ENCODE measurements at regions not wholly inside any gene's neighbourhood (a gene's known extent, or its start where the extent isn't known, plus 50 kb on each side); places are given as distances from the start of the nearest gene placed in this dataset.
"Not testable (repeated sequence)": the region's sequence is repeated elsewhere in the genome, so short reads cannot be mapped to it uniquely, and the experiment has no call there.

GRCh38 chr11:4315292-4315691, 52.9 kb downstream of the OR52B4 start:
- DNase-seq (ENCODE audit: low spot score) = not testable (repeated sequence)

GRCh38 chr11:4277225-4277624, 91.0 kb downstream of the OR52B4 start:
- not testable (repeated sequence) for H3K4me1 ChIP-seq (ENCODE audit: control insufficient read depth in 2 of 2, insufficient read depth in 1 of 2, low read depth in 1 of 2, low read length in 2 of 2); H3K4ac ChIP-seq (ENCODE audit: low read length); H4K8ac ChIP-seq (ENCODE audit: low read depth, low read length); H2AK5ac ChIP-seq (ENCODE audit: low read depth, low read length); H2BK5ac ChIP-seq (ENCODE audit: low read length); DNase-seq (ENCODE audit: low spot score); H3K23ac ChIP-seq (ENCODE audit: low read depth, low read length, poor library complexity); H3K4me3 ChIP-seq (ENCODE audit: low read length in 2 of 2); H2BK15ac ChIP-seq (ENCODE audit: low read length); H3K27ac ChIP-seq (replicated peaks; ENCODE audit: low read length); H3K9me3 ChIP-seq (replicated peaks in 1 of 2; ENCODE audit: control insufficient read depth in 2 of 2, insufficient read depth in 1 of 2, low read depth in 1 of 2, low read length in 2 of 2); H3K9ac ChIP-seq (ENCODE audit: low read depth, low read length, poor library complexity); H3K14ac ChIP-seq (ENCODE audit: low read length); H3K27me3 ChIP-seq (ENCODE audit: control insufficient read depth in 3 of 3, insufficient read depth in 3 of 3, low read depth in 1 of 3, low read length in 3 of 3); H4K91ac ChIP-seq (ENCODE audit: low read depth, low read length, poor library complexity); H2AFZ ChIP-seq (ENCODE audit: low read length); H3K4me2 ChIP-seq (ENCODE audit: insufficient read depth, low read length, poor library complexity, severe bottlenecking); H2BK12ac ChIP-seq (ENCODE audit: low read length); H3K18ac ChIP-seq (ENCODE audit: low read length); H3K36me3 ChIP-seq (replicated peaks in 1 of 2; ENCODE audit: control insufficient read depth in 2 of 2, insufficient read depth in 2 of 2, low read length in 2 of 2); H3K79me1 ChIP-seq (ENCODE audit: low read depth, low read length); H2BK120ac ChIP-seq (ENCODE audit: low read depth, low read length)
- WGBS, 2 donors (ENCODE audit: extremely low coverage in 2 of 2, insufficient read length in 2 of 2, insufficient replicate concordance in 1 of 2) = no CpG with 5 or more reads among the region's 9 CpGs

More at GRCh38 chr11:4315292-4315691, 52.9 kb downstream of the OR52B4 start:
- not testable (repeated sequence) for H3K23ac ChIP-seq (ENCODE audit: low read depth, low read length, poor library complexity); H3K79me1 ChIP-seq (ENCODE audit: low read depth, low read length); H2AK5ac ChIP-seq (ENCODE audit: low read depth, low read length); H2BK12ac ChIP-seq (ENCODE audit: low read length); H3K9ac ChIP-seq (ENCODE audit: low read depth, low read length, poor library complexity); H3K4ac ChIP-seq (ENCODE audit: low read length); H3K4me3 ChIP-seq (ENCODE audit: low read length in 2 of 2); H3K27ac ChIP-seq (replicated peaks; ENCODE audit: low read length); H4K91ac ChIP-seq (ENCODE audit: low read depth, low read length, poor library complexity); H3K36me3 ChIP-seq (replicated peaks in 1 of 2; ENCODE audit: control insufficient read depth in 2 of 2, insufficient read depth in 2 of 2, low read length in 2 of 2); H2BK120ac ChIP-seq (ENCODE audit: low read depth, low read length); H2BK5ac ChIP-seq (ENCODE audit: low read length); H3K9me3 ChIP-seq (replicated peaks in 1 of 2; ENCODE audit: control insufficient read depth in 2 of 2, insufficient read depth in 1 of 2, low read depth in 1 of 2, low read length in 2 of 2); H3K4me2 ChIP-seq (ENCODE audit: insufficient read depth, low read length, poor library complexity, severe bottlenecking); H3K14ac ChIP-seq (ENCODE audit: low read length); H4K8ac ChIP-seq (ENCODE audit: low read depth, low read length); H2AFZ ChIP-seq (ENCODE audit: low read length); H3K27me3 ChIP-seq (ENCODE audit: control insufficient read depth in 3 of 3, insufficient read depth in 3 of 3, low read depth in 1 of 3, low read length in 3 of 3); H2BK15ac ChIP-seq (ENCODE audit: low read length); H3K4me1 ChIP-seq (ENCODE audit: control insufficient read depth in 2 of 2, insufficient read depth in 1 of 2, low read depth in 1 of 2, low read length in 2 of 2); H3K18ac ChIP-seq (ENCODE audit: low read length)
- no CpG with 5 or more reads among the region's 4 CpGs for WGBS, 2 donors (ENCODE audit: extremely low coverage in 2 of 2, insufficient read length in 2 of 2, insufficient replicate concordance in 1 of 2)

- H3K4me1 ChIP-seq (ENCODE audit: control insufficient read depth in 2 of 2, insufficient read depth in 1 of 2, low read depth in 1 of 2, low read length in 2 of 2); H2AFZ ChIP-seq (ENCODE audit: low read length); H4K8ac ChIP-seq (ENCODE audit: low read depth, low read length); H3K4me2 ChIP-seq (ENCODE audit: insufficient read depth, low read length, poor library complexity, severe bottlenecking); H3K36me3 ChIP-seq (replicated peaks in 1 of 2; ENCODE audit: control insufficient read depth in 2 of 2, insufficient read depth in 2 of 2, low read length in 2 of 2); H3K4me3 ChIP-seq (ENCODE audit: low read length in 2 of 2); H2BK120ac ChIP-seq (ENCODE audit: low read depth, low read length); H3K27me3 ChIP-seq (ENCODE audit: control insufficient read depth in 3 of 3, insufficient read depth in 3 of 3, low read depth in 1 of 3, low read length in 3 of 3); H3K27ac ChIP-seq (replicated peaks; ENCODE audit: low read length); H2BK5ac ChIP-seq (ENCODE audit: low read length); H2BK15ac ChIP-seq (ENCODE audit: low read length); H3K79me1 ChIP-seq (ENCODE audit: low read depth, low read length); H3K14ac ChIP-seq (ENCODE audit: low read length); H4K91ac ChIP-seq (ENCODE audit: low read depth, low read length, poor library complexity); DNase-seq (ENCODE audit: low spot score); H2BK12ac ChIP-seq (ENCODE audit: low read length); H3K9me3 ChIP-seq (replicated peaks in 1 of 2; ENCODE audit: control insufficient read depth in 2 of 2, insufficient read depth in 1 of 2, low read depth in 1 of 2, low read length in 2 of 2); H3K23ac ChIP-seq (ENCODE audit: low read depth, low read length, poor library complexity); H3K4ac ChIP-seq (ENCODE audit: low read length); H2AK5ac ChIP-seq (ENCODE audit: low read depth, low read length); H3K9ac ChIP-seq (ENCODE audit: low read depth, low read length, poor library complexity); H3K18ac ChIP-seq (ENCODE audit: low read length): not testable (repeated sequence)
- no CpG with 5 or more reads among the region's 3 CpGs for WGBS, 2 donors (ENCODE audit: extremely low coverage in 2 of 2, insufficient read length in 2 of 2, insufficient replicate concordance in 1 of 2)
Observed at GRCh38 chr11:4251085-4251484, 117.1 kb downstream of the OR52B4 start.

- not testable (repeated sequence) for H3K9ac ChIP-seq (ENCODE audit: low read depth, low read length, poor library complexity); H3K14ac ChIP-seq (ENCODE audit: low read length); H3K27ac ChIP-seq (replicated peaks; ENCODE audit: low read length); H2BK5ac ChIP-seq (ENCODE audit: low read length); H4K91ac ChIP-seq (ENCODE audit: low read depth, low read length, poor library complexity); H2AK5ac ChIP-seq (ENCODE audit: low read depth, low read length); H2AFZ ChIP-seq (ENCODE audit: low read length); DNase-seq (ENCODE audit: low spot score); H3K27me3 ChIP-seq (ENCODE audit: control insufficient read depth in 3 of 3, insufficient read depth in 3 of 3, low read depth in 1 of 3, low read length in 3 of 3); H3K79me1 ChIP-seq (ENCODE audit: low read depth, low read length); H2BK15ac ChIP-seq (ENCODE audit: low read length); H3K36me3 ChIP-seq (replicated peaks in 1 of 2; ENCODE audit: control insufficient read depth in 2 of 2, insufficient read depth in 2 of 2, low read length in 2 of 2); H2BK12ac ChIP-seq (ENCODE audit: low read length); H3K18ac ChIP-seq (ENCODE audit: low read length); H3K4me3 ChIP-seq (ENCODE audit: low read length in 2 of 2); H2BK120ac ChIP-seq (ENCODE audit: low read depth, low read length); H4K8ac ChIP-seq (ENCODE audit: low read depth, low read length); H3K23ac ChIP-seq (ENCODE audit: low read depth, low read length, poor library complexity); H3K9me3 ChIP-seq (replicated peaks in 1 of 2; ENCODE audit: control insufficient read depth in 2 of 2, insufficient read depth in 1 of 2, low read depth in 1 of 2, low read length in 2 of 2); H3K4me1 ChIP-seq (ENCODE audit: control insufficient read depth in 2 of 2, insufficient read depth in 1 of 2, low read depth in 1 of 2, low read length in 2 of 2); H3K4ac ChIP-seq (ENCODE audit: low read length); H3K4me2 ChIP-seq (ENCODE audit: insufficient read depth, low read length, poor library complexity, severe bottlenecking)
- WGBS, 2 donors (ENCODE audit: extremely low coverage in 2 of 2, insufficient read length in 2 of 2, insufficient replicate concordance in 1 of 2) = no CpG with 5 or more reads among the region's 2 CpGs
Observed at GRCh38 chr11:4249475-4249874, 118.7 kb downstream of the OR52B4 start.

All from neuronal stem cell (in vitro differentiated cells).